ENCODE measurements at regions not wholly inside any gene's neighbourhood (a gene's known extent, or its start where the extent isn't known, plus 50 kb on each side); places are given as distances from the start of the nearest gene placed in this dataset.
"Not testable (repeated sequence)": the region's sequence is repeated elsewhere in the genome, so short reads cannot be mapped to it uniquely, and the experiment has no call there.

DNA sequence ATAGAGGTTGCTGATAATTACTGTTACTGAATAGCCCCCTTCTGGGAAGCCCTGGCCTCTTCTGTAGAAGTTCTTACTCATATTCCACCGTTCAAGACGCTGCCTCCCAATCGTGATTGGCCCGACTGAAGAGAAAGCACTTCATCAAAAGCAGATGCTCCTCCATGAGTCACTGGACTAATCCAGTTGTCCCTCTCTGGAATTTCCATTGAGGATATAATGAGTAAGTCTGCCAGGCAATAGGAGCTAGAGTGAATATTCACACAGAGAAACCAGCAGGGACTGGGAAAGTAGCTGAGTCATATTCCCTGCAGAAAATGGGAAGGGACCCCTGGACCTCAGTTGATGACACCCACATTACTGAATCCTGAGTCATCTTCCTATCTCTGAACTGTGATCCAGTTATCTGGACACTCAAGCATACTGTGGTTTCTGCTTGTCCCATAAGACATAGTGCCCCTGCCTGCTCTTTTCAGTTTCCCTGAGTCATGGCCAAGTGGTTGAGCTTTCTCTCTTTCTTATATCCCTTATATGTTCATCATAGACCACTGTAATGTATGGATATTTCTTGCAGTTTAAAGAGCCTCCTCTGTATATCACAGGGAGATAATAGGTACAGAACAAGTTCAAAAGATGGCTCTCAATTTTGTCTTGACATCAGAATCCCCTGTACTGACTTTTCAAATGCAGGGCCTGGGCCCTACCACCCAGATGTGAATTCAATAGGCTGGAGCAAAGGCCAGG is 151.2 kb upstream of the CDIN1 start:
- DNase-seq = peak; percentile 100

DNA sequence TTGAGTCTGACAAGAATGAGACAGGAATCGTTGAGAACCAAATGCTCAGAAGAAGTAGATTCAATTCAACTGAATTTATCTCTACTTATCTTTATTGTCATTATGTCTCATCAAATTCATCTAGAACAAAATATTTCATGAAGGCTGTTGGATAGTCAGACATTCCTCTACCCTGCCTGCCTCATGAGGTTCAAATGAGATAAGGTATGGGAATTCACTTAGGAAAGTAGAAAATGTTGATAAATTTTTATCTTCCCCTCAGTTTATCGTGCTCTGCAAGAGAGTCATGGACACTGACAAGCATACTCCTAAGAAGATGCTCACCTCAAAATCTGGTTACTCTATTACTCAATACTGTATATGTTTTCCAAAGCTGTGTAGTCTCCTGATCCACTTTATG is 149.7 kb upstream of the CDIN1 start:
- peak; percentile 29 for DNase-seq

DNA sequence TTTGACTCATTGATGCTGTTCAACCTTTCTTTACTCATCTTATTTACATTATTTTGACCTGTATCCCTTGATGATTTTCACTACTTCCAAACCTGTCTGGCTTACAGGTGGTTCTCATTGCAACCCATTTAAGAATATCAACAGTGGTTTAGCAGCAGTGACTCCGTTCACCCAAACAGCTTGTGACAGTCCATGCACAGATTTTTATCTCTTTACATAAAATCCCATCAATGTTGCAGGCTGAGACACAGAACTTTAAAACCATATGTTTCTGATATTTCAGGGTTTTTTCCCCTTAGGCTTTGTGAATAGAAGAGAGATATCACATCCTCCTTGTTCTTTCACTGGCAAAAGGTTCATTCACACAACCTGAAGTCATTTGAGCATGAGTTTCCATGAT is 149.1 kb upstream of the CDIN1 start:
- DNase-seq = no peak

DNA sequence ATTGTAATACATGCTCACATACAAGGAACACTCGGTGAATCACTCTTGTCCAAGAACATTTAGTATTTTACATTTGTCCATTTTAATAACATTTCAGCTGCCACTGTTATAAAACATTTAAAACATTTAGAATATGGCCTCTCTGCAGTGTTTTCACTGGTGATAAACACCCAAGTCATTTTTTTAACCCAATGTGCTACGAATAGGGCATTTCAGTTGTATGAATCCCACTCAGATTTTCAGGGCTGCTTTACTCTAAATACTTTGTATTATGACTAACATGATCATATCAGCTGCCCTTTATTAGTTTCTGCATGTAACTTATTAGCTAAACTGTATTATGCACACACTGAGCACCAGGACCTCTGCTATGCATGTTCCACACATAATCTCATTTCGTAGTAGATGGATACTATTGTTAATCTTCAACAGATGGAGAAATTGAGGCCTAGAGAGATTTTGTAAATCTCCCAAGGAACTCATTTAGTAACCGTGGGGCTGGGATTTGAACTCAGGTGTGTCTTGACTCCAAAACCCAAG is 148.6 kb upstream of the CDIN1 start:
- peak; percentile 63 for DNase-seq

DNA sequence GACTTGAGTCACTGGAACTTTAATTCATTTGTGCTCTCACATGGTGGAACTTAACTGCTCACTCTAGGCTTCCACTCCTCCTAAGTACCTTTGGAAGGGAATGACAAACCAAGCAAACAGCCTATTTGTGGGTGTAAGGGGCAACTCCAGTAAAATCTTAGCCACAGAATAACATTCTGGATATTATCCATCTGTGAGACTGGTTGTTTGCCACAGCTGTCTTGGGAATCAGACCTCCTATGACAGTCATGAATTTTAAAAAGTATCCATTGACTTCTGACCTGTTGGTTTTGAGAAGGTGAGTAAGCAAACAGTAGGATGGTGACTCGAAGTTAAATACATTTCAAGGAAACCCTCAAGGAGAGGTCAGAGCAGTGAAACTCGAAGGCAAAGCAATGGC is 147.3 kb upstream of the CDIN1 start:
- peak; percentile 53 for DNase-seq

DNA sequence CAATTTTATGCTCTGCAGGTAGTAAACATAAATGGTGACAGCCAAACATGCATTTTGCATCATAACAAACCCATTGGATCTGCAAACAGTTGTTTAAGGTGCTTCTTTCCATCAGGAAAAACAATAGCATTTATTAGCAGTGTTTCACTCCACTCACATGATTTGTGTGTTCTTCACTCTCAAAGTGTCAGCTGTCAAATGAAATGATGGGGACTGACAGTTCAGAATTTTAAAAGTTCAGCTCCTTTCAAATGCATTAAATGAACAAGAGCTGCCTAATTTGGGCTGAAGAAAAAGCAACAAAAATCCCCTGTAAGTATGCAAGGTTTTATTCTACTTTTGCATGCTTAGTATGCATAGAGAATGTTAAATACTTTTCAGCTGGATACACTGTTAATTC is 145.2 kb upstream of the CDIN1 start:
- DNase-seq = no peak

DNA sequence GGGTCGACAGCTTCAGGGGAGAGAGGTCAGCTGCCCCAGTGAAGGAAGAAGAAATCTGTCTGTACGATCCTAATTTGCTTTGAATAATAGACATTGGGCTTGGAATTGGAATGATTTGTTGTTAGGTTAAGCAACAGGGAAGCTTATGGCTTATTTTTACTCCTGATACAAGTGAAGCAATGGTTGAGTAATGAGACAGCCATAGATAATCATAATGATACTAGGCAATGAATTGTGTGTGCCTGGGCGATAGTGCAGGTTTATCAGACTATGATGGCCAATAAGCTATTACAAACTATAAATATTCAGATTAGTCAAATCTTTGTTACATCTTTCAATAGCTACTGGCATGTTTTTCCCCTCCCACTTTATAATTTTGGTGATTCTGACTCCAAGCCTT is 140.9 kb upstream of the CDIN1 start:
- DNase-seq = no peak

DNA sequence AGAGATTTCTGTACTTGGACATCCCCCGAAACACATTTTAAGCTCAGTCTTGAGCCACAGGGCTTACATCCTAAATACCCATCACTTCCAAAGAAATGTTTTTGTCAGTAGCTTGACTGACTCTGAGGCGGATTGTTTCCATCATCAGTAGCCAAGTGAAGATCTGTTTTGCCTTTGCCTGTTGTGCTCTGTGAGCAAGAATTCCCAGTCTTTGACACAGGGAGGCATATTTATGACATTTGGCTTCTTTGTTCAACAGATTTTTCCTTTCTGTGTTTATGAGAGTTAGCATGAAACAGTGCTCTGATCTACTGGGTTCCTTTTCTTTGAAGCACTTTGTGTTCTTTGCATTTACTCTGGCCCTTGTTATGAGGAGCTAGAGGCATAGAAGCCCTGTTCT is 132.1 kb upstream of the CDIN1 start:
- DNase-seq = no peak

DNA sequence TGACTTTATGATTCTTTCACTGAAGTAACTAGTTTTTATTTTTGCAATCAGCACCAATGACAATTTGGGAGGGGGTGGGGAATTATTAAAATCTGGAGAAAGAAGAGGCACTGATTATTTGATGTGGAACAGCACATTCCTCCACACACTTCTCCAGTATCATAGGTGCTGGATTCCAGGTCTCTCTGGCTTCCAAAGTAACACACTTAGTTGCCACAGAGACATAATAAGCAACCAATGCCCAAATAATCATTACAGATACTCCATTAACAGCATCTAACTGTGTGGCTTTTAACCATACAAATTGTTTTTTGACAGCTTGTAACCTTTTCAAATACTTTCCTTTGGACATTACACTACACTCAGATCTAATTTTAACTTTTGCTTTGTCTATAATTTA is 131.0 kb upstream of the CDIN1 start:
- no peak for DNase-seq

DNA sequence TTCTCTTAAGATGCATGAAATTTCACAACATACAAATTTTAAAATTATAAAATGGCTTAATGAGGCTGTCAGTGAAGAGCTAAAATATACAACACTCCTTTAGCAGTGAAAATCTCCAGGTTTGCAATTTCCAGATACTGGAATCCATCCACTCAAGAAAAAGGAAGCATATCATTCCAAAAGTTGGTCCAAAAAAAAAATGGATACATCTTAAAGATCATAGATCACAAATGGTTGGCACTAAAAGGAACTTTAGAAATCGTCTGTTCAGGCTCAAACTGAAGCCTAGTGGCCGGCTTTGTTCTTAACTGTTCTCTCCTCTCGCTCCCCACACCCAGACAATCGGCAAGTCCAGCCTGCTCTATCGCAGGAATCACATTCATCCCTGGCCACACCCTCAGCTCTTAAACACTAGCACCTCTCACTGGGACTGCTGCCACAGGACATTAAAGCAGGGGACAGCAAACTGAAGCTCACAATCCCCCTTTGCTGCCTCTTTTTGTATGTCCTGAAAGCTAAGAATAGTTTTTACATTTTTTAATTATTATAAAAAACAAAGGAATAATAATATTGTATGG is 130.3 kb upstream of the CDIN1 start:
- DNase-seq = no peak

DNA sequence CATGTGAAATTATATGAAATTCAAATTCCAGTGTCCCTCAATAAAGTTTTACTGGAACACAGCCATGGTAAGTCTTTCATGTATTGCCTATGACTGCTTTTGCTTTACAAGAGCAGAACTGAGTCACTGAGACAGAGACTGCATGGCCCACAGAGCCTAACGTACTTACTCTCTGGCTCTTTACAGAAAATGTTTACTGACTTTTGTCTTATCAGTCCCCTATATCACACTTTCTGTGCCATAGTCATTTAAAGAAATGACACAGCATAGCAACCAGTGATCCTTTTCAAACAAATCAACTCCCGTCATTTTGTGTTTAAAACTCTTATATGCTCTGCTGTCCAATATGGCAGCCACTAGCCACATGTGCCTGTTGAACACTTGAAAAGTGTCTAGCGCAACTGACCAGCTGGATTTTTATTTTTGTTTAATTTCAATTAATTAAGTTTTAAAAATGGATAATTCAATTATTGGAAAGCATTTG is 129.7 kb upstream of the CDIN1 start:
- DNase-seq = no peak

DNA sequence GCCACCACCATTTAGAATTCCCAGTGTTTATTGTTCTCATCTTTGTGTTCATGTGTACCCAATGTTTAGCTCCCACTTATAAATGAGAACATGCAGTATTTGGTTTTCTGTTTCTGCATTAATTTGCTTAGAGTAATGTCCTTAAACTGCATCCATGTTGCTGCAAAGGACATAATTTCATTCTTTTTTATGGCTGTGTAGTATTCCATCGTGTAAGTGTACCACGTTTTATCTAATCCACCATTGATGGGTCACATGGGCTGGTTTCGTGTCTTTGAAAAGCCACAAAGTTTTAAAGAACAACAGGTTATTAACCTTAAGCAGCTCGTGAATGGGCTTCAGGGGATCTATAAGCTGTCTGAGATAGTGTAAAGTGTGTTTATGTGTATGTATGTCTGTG is 125.2 kb upstream of the CDIN1 start:
- not testable (repeated sequence) for DNase-seq

DNA sequence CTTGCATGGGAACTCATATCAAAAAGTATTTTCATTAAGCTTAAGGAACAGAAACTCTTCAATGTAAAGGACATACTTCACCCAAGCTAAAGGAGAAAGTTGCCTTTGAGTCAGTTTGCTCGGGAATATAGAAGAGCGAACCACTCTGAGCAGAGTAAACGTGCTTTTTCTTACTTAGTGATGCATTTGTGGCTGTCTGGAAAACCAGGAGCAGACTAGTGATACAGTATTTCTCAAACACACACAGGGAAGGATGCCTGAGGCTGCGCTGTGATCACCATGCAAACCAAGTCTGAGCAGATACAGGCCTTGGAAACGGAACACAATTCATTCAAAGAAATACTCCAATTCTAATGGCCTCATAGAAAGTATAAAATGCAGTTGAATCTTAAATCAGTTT is 121.0 kb upstream of the CDIN1 start:
- DNase-seq = peak; percentile 30

DNA sequence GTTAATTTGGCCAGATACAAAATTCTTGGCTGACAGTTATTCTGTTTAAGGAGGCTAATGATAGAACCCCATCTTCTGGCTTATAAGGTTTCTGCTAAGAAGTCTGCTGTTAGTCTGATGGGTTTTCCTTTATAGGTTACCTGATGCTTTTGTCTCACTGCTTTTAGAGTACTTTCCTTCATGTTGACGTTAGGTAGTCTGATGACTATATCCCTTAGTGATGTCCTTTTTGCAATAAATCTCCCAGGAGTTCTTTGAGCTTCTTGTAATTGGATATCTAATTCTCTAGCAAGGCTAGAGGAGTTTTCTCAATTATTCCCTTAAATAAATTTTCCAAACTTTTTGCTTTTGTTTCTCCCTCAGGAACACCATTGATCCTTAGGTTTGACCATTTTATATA is 114.1 kb upstream of the CDIN1 start:
- no peak for DNase-seq

DNA sequence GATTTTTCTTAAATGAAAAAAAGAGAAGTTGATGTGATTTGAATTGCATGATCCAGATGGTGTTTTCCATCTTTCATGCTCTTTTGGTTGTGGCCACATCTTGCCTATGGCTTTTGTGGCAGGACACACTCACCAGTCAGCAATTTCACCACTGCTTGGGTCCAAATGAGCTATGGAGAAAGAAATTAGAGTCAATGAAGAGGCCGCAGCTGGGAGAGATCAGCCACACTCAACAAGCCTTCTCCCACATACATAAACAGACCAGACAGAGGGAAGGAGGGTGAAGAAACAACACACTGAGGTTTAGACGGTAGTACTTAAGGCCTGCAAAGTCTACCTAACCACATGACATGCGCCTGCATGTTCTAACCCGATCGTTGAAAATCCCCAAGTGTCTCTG is 110.7 kb upstream of the CDIN1 start:
- peak; percentile 61 for DNase-seq

DNA sequence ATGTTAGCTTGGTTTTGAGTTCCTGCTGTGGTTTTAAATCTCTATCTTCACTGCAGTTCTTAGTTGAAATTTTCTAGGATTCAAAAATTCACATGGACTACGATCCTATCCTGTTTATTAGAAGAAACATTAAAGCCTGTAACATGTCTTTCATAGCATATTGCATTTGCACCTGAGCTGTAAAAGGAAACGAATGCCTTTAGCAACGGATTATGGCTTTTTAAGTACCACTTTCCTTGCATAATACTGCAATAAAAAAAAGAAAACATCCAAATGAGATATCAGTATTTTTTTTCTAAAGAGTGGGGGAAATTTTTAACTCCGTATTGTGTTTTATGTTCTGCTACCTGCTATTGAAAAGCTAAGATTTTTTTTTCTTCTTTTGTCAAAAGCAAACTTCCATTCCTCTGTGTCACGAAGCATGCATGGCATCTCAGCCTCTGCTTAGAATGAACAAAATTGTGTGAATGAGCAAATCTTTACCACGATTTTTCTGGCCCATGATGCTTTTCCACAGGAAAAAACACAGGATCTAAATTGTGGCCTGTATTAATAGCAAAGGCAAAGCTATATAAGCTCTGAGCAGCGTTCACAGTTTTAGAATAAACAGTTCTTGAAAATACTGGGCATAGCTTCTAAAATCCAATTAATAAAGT is 110.0 kb upstream of the CDIN1 start:
- DNase-seq = peak; percentile 70

DNA sequence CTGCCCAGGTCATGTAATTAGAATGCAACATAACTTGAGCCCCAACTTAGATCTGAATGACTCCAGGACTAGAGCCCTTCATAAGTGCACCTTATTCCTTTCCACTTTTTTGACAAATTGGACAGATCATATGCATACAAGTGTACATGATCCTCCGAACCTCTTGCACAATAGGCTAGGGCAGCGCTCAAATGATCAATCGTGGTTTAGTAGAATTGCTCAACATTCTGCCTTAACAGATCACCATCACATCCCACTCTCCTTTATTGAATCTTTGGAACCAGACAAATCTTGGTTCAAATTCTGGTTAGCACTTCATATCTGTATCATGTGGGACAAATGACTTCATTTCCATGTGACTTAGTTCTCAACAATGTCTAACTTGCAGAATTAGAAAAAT is 106.8 kb upstream of the CDIN1 start:
- no peak for DNase-seq

DNA sequence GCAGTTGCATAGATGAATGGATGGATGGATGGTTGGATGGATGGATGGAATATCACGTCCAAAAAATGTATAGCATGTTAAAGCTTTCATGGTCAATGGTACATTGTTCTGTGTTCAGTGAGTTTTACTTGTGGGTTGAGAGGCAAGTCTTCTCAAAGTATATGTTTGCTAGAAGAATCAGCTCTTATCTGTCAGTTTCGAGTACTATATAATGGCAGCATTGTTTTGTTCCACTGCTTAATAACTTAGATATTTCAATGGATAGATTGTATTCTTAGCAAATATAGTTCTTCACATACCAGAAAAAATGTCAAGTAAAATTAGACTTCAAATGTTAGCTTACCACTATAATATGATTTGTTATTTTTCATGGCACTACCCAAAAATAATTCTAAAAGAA is 100.9 kb upstream of the CDIN1 start:
- DNase-seq = no peak

DNA sequence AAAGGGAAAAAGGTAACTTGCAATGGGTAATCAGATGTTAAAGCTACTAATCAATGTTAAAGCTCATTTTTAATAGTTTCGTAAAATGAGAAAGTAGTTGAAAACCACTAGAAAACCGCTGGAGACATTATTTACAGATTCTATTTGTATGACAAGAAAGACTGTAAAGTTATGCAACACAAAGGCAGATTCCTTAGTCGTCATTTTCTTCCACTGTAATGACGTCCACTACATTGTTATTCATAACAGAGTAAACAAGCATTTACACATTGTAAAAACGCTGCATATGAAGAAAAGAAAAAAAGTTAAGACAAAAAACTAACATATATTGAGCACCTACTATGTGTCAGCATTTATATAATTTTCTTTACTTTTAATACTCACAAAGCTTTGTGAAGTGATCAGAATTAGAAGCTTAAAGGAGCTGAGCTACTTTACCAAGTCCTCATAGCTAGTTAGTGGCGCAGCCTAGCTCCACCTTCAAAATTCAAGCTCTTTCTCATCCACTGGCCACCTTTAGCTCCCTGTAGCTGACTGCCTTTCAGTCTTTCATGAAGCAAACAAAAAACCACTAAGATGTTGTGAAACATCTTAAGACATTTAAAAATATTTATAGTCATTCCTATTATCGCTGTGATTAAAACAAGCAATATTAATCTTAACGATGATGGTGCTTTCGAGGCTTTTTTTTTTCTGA is 100.1 kb upstream of the CDIN1 start:
- DNase-seq = no peak

DNA sequence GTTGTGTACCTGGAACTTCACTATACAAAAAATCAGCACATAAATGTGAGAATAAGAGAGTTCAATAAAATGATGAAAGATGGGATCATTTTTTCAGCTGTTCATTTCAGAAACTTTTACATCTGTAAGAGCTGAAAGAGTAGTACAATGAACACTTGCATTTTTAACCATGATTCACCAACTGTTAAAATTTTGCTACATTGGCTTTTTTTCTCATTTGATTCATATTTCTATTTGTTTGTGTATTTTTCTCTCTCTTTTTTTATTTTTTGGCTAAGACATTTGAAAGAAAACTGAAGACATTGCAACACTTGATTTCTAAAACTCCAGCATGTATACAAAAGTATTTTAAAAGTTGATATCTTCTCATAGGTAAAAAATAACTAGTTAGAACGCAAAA is 98.3 kb upstream of the CDIN1 start:
- DNase-seq = no peak

DNA sequence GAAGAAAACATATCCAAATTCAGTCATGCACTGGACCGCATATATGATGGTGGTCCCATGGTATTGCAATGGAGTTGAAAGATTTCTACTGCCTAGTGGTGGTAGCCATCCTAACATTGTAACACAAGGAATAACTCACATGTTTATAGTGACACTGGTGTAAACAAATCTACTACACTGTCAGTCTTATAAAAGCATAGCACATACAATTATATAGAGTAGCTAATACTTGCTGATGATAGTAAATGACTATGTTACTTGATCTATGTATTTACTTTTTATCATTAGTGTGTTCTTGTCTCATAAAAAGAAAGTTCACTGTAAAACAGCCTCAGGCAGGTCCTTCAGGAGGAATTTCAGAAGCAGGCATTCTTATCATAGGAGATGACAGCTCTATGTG is 96.0 kb upstream of the CDIN1 start:
- DNase-seq = no peak

DNA sequence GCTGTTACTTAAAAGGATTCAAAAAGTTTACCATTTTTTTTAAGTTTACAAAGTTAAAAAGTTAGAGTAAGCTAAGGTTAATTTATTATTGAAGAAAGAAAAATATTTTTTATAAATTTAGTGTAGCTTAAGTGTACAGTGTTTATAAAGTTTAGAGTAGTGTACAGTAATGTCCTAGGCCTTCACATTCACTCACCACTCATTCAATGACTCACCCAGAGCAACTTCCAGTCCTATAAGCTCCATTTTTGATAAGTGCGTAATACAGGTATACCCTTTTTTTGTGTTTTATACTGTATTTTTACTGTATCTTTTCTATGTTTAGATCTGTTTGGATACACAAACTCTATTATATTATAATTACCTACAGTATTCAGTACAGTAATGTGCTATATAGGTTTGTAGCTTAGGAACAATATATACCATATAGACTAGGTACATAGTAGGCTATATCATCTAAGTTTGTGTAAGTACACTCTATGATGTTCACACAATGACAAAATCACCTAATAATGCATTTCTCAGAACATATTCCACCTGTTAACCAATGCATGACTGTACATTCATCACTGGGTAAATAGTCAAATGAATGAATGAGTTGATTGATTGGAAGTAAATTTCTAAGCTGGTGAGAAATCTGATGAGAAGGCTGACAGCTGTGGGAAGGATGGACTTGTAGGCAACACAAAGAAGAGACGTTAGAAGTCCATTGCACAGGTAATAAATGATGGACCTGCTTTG is 95.2 kb upstream of the CDIN1 start:
- DNase-seq = peak; percentile 54

Measured in fibroblast of skin of back (primary cell).